H9 (cell line): ENCODE measurements at regions not wholly inside any gene's neighbourhood (a gene's known extent, or its start where the extent isn't known, plus 50 kb on each side); places are given as distances from the start of the nearest gene placed in this dataset.

Source experiments
- DNase-seq: peaks from one replicate; pipeline ENCODE4 v3.0.0-alpha.2; 2017
- H2AFZ ChIP-seq: one replicate; pipeline ENCODE4 v1.6.1; 2013; ENCODE audit warnings: mild to moderate bottlenecking, low read length, control low read depth, moderate library complexity
- H2AK5ac ChIP-seq: 2 replicates; pipeline ENCODE4 v1.6.1; 2013; ENCODE audit warnings: low read length, control low read depth, mixed read lengths; ENCODE audit not compliant: insufficient read length
- H2BK120ac ChIP-seq: one replicate; pipeline ENCODE4 v1.6.1; 2013; ENCODE audit warnings: low read depth, mild to moderate bottlenecking, low read length, control low read depth, inconsistent platforms; ENCODE audit not compliant: poor library complexity, severe bottlenecking
- H2BK12ac ChIP-seq: 2 replicates; pipeline ENCODE4 v1.6.1; 2013; ENCODE audit warnings: low read length, control low read depth, mixed read lengths, low read depth; ENCODE audit not compliant: insufficient read length
- H2BK15ac ChIP-seq: 2 replicates; pipeline ENCODE4 v1.6.1; 2013; ENCODE audit warnings: low read depth, low read length, control low read depth
- H2BK20ac ChIP-seq: one replicate; pipeline ENCODE4 v1.6.1; 2013; ENCODE audit warnings: low read depth, mild to moderate bottlenecking, low read length, control low read depth, inconsistent platforms; ENCODE audit not compliant: poor library complexity, severe bottlenecking
- H2BK5ac ChIP-seq: 2 replicates; pipeline ENCODE4 v1.6.1; 2013; ENCODE audit warnings: low read length, control low read depth, mixed read lengths; ENCODE audit not compliant: insufficient read length
- H3K14ac ChIP-seq: 2 replicates; pipeline ENCODE4 v1.6.1; 2013; ENCODE audit warnings: low read length, control low read depth; ENCODE audit not compliant: insufficient read depth
- H3K18ac ChIP-seq: 2 replicates; pipeline ENCODE4 v1.6.1; 2013; ENCODE audit warnings: low read depth, mild to moderate bottlenecking, mixed read lengths, low read length, control low read depth; ENCODE audit not compliant: insufficient read length
- H3K23ac ChIP-seq: 2 replicates; pipeline ENCODE4 v1.6.1; 2013; ENCODE audit warnings: low read length, control low read depth, mixed read lengths, low read depth; ENCODE audit not compliant: insufficient read length
- H3K23me2 ChIP-seq: 2 replicates; pipeline ENCODE4 v1.6.1; 2013; ENCODE audit warnings: low read depth, mild to moderate bottlenecking, mixed read lengths, low read length, control low read depth; ENCODE audit not compliant: insufficient read length, poor library complexity, severe bottlenecking
- H3K27ac ChIP-seq: 2 replicates; pipeline ENCODE4 v1.5.1; 2013; ENCODE audit warnings: low read length, control low read depth, mixed read lengths, low read depth; ENCODE audit not compliant: insufficient read length
- H3K27me3 ChIP-seq: 2 replicates; pipeline ENCODE4 v1.6.1; 2013; ENCODE audit warnings: low read length, control low read depth, inconsistent platforms; ENCODE audit not compliant: insufficient read depth
- H3K4ac ChIP-seq: 2 replicates; pipeline ENCODE4 v1.6.1; 2013; ENCODE audit warnings: low read depth, mild to moderate bottlenecking, control low read depth, inconsistent platforms, low read length, moderate library complexity
- H3K4me1 ChIP-seq: 2 replicates; pipeline ENCODE4 v1.6.1; 2013; ENCODE audit warnings: low read length, control low read depth, inconsistent platforms; ENCODE audit not compliant: insufficient read depth
- H3K4me2 ChIP-seq: 2 replicates; pipeline ENCODE4 v1.6.1; 2013; ENCODE audit warnings: low read length, control low read depth, mixed read lengths; ENCODE audit not compliant: insufficient read length, insufficient read depth
- H3K56ac ChIP-seq: 2 replicates; pipeline ENCODE4 v1.6.1; 2013; ENCODE audit warnings: low read depth, mild to moderate bottlenecking, mixed read lengths, low read length, control low read depth; ENCODE audit not compliant: insufficient read length
- H3K79me1 ChIP-seq: 2 replicates; pipeline ENCODE4 v1.6.1; 2013; ENCODE audit warnings: low read depth, mild to moderate bottlenecking, moderate library complexity, low read length, control low read depth, inconsistent platforms; ENCODE audit not compliant: insufficient read depth, poor library complexity, severe bottlenecking
- H3K79me2 ChIP-seq: 2 replicates; pipeline ENCODE4 v1.6.1; 2013; ENCODE audit warnings: low read length, control low read depth, inconsistent platforms; ENCODE audit not compliant: insufficient read depth
- H3K9ac ChIP-seq: 2 replicates; pipeline ENCODE4 v1.6.1; 2013; ENCODE audit warnings: low read length, control low read depth, mixed read lengths; ENCODE audit not compliant: insufficient read length; ENCODE audit errors: extremely low read depth
- H3K9me3 ChIP-seq: one replicate; pipeline ENCODE4 v1.6.1; 2013; ENCODE audit warnings: low read depth, low read length, inconsistent platforms; ENCODE audit not compliant: control insufficient read depth
- H3T11ph ChIP-seq: one replicate; pipeline ENCODE4 v1.6.1; 2013; ENCODE audit warnings: mild to moderate bottlenecking, low read length, control low read depth, inconsistent platforms
- H4K20me1 ChIP-seq: one replicate; pipeline ENCODE4 v1.6.1; 2013; ENCODE audit not compliant: control insufficient read depth, insufficient read length, insufficient read depth
- H4K5ac ChIP-seq: 2 replicates; pipeline ENCODE4 v1.6.1; 2013; ENCODE audit warnings: low read depth, mild to moderate bottlenecking, mixed read lengths, low read length, control low read depth; ENCODE audit not compliant: insufficient read length
- H4K8ac ChIP-seq: replicated peaks from 2 replicates; pipeline ENCODE4 v1.6.1; 2013; ENCODE audit warnings: low read length, control low read depth, mixed read lengths, low read depth; ENCODE audit not compliant: insufficient read length
- H4K91ac ChIP-seq: 2 replicates; pipeline ENCODE4 v1.6.1; 2013; ENCODE audit warnings: low read depth, mild to moderate bottlenecking, moderate library complexity, mixed read lengths, low read length, control low read depth; ENCODE audit not compliant: insufficient read length
- H3K27ac Mint-ChIP-seq, 3 experiments: 2 replicates in 2 of 3; 3 replicates in 1 of 3; pipeline ENCODE4 v1.8.0; 2020 to 2021; ENCODE audit warnings: mixed read lengths in 3 of 3, mild to moderate bottlenecking in 1 of 3, moderate library complexity in 1 of 3
- H3K27me3 Mint-ChIP-seq: 2 replicates; pipeline ENCODE4 v1.8.0; 2021; ENCODE audit warnings: low read depth, mild to moderate bottlenecking, moderate library complexity, mixed read lengths
- H3K36me3 Mint-ChIP-seq, 3 experiments: 2 replicates in 2 of 3; 3 replicates in 1 of 3; pipeline ENCODE4 v1.8.0; 2020 to 2021; ENCODE audit warnings: low read depth in 3 of 3, mixed read lengths in 3 of 3; ENCODE audit not compliant: insufficient read depth in 1 of 3
- H3K4me1 Mint-ChIP-seq, 2 experiments: 2 replicates each; pipeline ENCODE4 v1.8.0; 2020; ENCODE audit warnings: mixed read lengths in 2 of 2
- H3K4me3 Mint-ChIP-seq, 2 experiments: 2 replicates in 1 of 2; 3 replicates in 1 of 2; pipeline ENCODE4 v1.8.0; 2020 to 2021; ENCODE audit warnings: mild to moderate bottlenecking in 2 of 2, mixed read lengths in 2 of 2, moderate library complexity in 1 of 2
- H3K9me3 Mint-ChIP-seq, 2 experiments: 2 replicates in 1 of 2; 3 replicates in 1 of 2; pipeline ENCODE4 v1.8.0; 2020; ENCODE audit warnings: mild to moderate bottlenecking in 2 of 2, mixed read lengths in 2 of 2, moderate library complexity in 1 of 2
- CTCF ChIP-seq: fragments of 200-600 bp; sonication (generic); conservative IDR thresholded peaks from 3 replicates; pipeline ENCODE4 v1.8.0; 2021; ENCODE audit warnings: antibody characterized with exemption, mild to moderate bottlenecking
- WGBS: extraction: QIAGEN DNeasy Blood & Tissue Kit; methylation state at CpG from one replicate; pipeline ENCODE4 v1.1.7; 2013; ENCODE audit warnings: missing lambda C conversion rate, low lambda C conversion rate, mixed read lengths; ENCODE audit not compliant: insufficient read length; ENCODE audit errors: extremely low coverage; 5-methylcytosine and 5-hydroxymethylcytosine counted together

- no CpG with 5 or more reads among the region's 1 CpG for WGBS
Measured at GRCh38 chr1:83766241-83766691, 232.7 kb downstream of the TTLL7 start.

More at GRCh38 chr1:83766241-83766691, 232.7 kb downstream of the TTLL7 start:
- Mint-ChIP-seq H3K4me3 (no peak overlapping the region), H3K36me3 (no peaks in the 10 kb centered on the region), H3K4me1 (peaks cover 18 to 22% of the 10 kb centered on the region in 2 experiments), H3K9me3 (no peaks in the 10 kb centered on the region), H3K27ac (no peak overlapping the region), H3K27me3 (no peaks in the 10 kb centered on the region)
- H3K14ac ChIP-seq: no peak overlapping the region
- no peak overlapping the region for H2BK15ac ChIP-seq
- H3K79me2 ChIP-seq: no peaks in the 10 kb centered on the region
- H3K23me2 ChIP-seq: no peaks in the 10 kb centered on the region
- H2AFZ ChIP-seq: no peak overlapping the region
- H3K79me1 ChIP-seq: no peaks in the 10 kb centered on the region
- no peaks in the 10 kb centered on the region for H4K20me1 ChIP-seq
- H3K4me2 ChIP-seq: no peak overlapping the region
- peaks cover 3% of the 10 kb centered on the region; the same call in 1 of the 2 replicates for H3K4me1 ChIP-seq
- DNase-seq: no peak
- no peak overlapping the region for H3K56ac ChIP-seq
- H4K5ac ChIP-seq: no peak overlapping the region
- H2BK20ac ChIP-seq: no peak overlapping the region
- no peak overlapping the region for H2AK5ac ChIP-seq
- H3K27me3 ChIP-seq: no peaks in the 10 kb centered on the region
- no peak overlapping the region for H4K8ac ChIP-seq
- H2BK5ac ChIP-seq: no peak overlapping the region
- H4K91ac ChIP-seq: no peak overlapping the region
- H3T11ph ChIP-seq: no peak overlapping the region
- no peaks in the 10 kb centered on the region for H3K9me3 ChIP-seq
- H2BK12ac ChIP-seq: no peak overlapping the region
- no peak overlapping the region for H3K18ac ChIP-seq
- no peak overlapping the region for H3K9ac ChIP-seq
- H3K4ac ChIP-seq: no peak overlapping the region
- H3K23ac ChIP-seq: no peak overlapping the region
- H3K27ac ChIP-seq: no peak overlapping the region
- H2BK120ac ChIP-seq: no peak overlapping the region
- no peak for TF ChIP-seq CTCF
